ENCODE measurements at regions not wholly inside any gene's neighbourhood (a gene's known extent, or its start where the extent isn't known, plus 50 kb on each side); places are given as distances from the start of the nearest gene placed in this dataset.

GRCh38 chr12:65638324-65638723, 186.0 kb upstream of the HMGA2 start:
- FAIRE-seq (no peak), DNase-seq (ENCODE audit: low read depth in 1 of 2, low spot score in 1 of 2) (no peak), ATAC-seq (no peak)
- TF ChIP-seq REST (IDR thresholded peaks at IDR 0.05) (no peak), ATOH8 (CRISPR knock-in tag; IDR thresholded peaks at IDR 0.05; ENCODE audit: low read depth) (no peak), MAZ (IDR thresholded peaks at IDR 0.05; ENCODE audit: borderline replicate concordance, low read depth, low read length) (no peak), PBX3 (IDR thresholded peaks at IDR 0.05) (no peak), HOXB13 (CRISPR knock-in tag; IDR thresholded peaks at IDR 0.05; ENCODE audit: low read depth) (no peak), MYC (IDR thresholded peaks at IDR 0.05; ENCODE audit: borderline replicate concordance, low read length) (no peak), EP300 (IDR thresholded peaks at IDR 0.05) (no peak), FOXS1 (CRISPR knock-in tag; IDR thresholded peaks at IDR 0.05) (no peak), NR3C1 (IDR thresholded peaks at IDR 0.05) (no peak), PHF8 (IDR thresholded peaks at IDR 0.05; ENCODE audit: borderline replicate concordance, low read depth) (no peak), E2F6 (IDR thresholded peaks at IDR 0.05; ENCODE audit: borderline replicate concordance, low read depth) (no peak), CEBPB (IDR thresholded peaks at IDR 0.05) (no peak), CBX8 (IDR thresholded peaks at IDR 0.05) (no peak), CTCF (IDR thresholded peaks at IDR 0.05) (no peak), KDM1A (IDR thresholded peaks at IDR 0.05; ENCODE audit: low read depth) (no peak), ZC3H11A (IDR thresholded peaks at IDR 0.05) (no peak)
- no peak overlapping the region for H3K4me2 ChIP-seq
- ChIA-PET POLR2A (no interaction called here), CTCF (interaction anchor here (0.8 kb wide), 1 partner anchor 36 kb away, joined by 4 read pairs; no protein-coding TSS in a partner anchor)
- H3K4me3 ChIP-seq: no peak overlapping the region
- no peak overlapping the region; a peak in 1 of 6 replicates for H3K27ac ChIP-seq
- H3K4me1 ChIP-seq: peaks cover 23% of the 10 kb centered on the region
- no peaks in the 10 kb centered on the region for H3K9me3 ChIP-seq

- TF ChIP-seq RNF2 (IDR thresholded peaks at IDR 0.05; ENCODE audit: borderline replicate concordance, low read depth): no peak
- ATAC-seq (no peak), DNase-seq (ENCODE audit: low read depth in 1 of 2, low spot score in 1 of 2) (no peak), FAIRE-seq (no peak)
- CTCF ChIA-PET: no interaction called here
- POLR2A ChIA-PET: no interaction called here
- no peak overlapping the region for H3K4me2 ChIP-seq
- no peak overlapping the region for H3K4me3 ChIP-seq
- H3K27ac ChIP-seq: peak overlapping the region; percentile 4 to 27; a peak in 1 of 6 replicates
- H3K4me1 ChIP-seq: peaks cover 3% of the 10 kb centered on the region
- 86% methylated on average over 3 of the region's 3 CpGs for WGBS (ENCODE audit: missing lambda C conversion rate)
- H3K9me3 ChIP-seq: no peaks in the 10 kb centered on the region
Measured at GRCh38 chr12:65640489-65640901, 183.8 kb upstream of the HMGA2 start.

Measured in A549 (cell line).